A673 (cell line): ENCODE measurements at regions not wholly inside any gene's neighbourhood (a gene's known extent, or its start where the extent isn't known, plus 50 kb on each side); places are given as distances from the start of the nearest gene placed in this dataset.

Experiments
- BruUV-seq: library from RNA; stranded (reverse); fragments of 400-500 nt; replicated peaks from 2 replicates; lab custom pipeline; 2021; lab: Mats Ljungman, UMichigan
- CTCF ChIA-PET: fragments of 300-600 bp; sonication (Branson Sonifier 250); formaldehyde crosslinking; loops from one replicate; lab custom pipeline; 2022; ENCODE audit warnings: antibody characterized with exemption; lab: Charles Lee
- POLR2A ChIA-PET: fragments of 300-600 bp; sonication (Branson Sonifier 250); formaldehyde crosslinking; loops from one replicate; lab custom pipeline; 2022; ENCODE audit warnings: antibody characterized with exemption; ENCODE audit not compliant: low non-redundant PET; lab: Charles Lee
- DNase-seq: peaks from one replicate; pipeline ENCODE4 v3.0.0-alpha.2; 2015; ENCODE audit warnings: low spot score
- H3K27ac ChIP-seq: fragments of 200-600 bp; sonication (generic); 2 replicates; pipeline ENCODE4 v1.5.1; 2016; ENCODE audit warnings: mixed run types, low read depth, mild to moderate bottlenecking, mixed read lengths, antibody characterized with exemption, low read length; ENCODE audit not compliant: poor library complexity, severe bottlenecking
- H3K27me3 ChIP-seq: fragments of 200-600 bp; sonication (generic); replicated peaks from 2 replicates; pipeline ENCODE4 v1.6.1; 2017; ENCODE audit warnings: mixed run types, low read depth, mild to moderate bottlenecking, mixed read lengths, antibody characterized with exemption, low read length; ENCODE audit not compliant: insufficient read depth, poor library complexity
- H3K36me3 ChIP-seq: fragments of 200-600 bp; sonication (generic); 2 replicates; pipeline ENCODE4 v1.6.1; 2016; ENCODE audit warnings: mixed run types, mild to moderate bottlenecking, mixed read lengths, antibody characterized with exemption, low read length; ENCODE audit not compliant: insufficient read depth, poor library complexity, severe bottlenecking
- H3K4me1 ChIP-seq: fragments of 200-600 bp; sonication (generic); 2 replicates; pipeline ENCODE4 v1.6.1; 2017; ENCODE audit warnings: mixed run types, mild to moderate bottlenecking, mixed read lengths, antibody characterized with exemption, low read length; ENCODE audit not compliant: insufficient read depth, poor library complexity, severe bottlenecking
- H3K4me3 ChIP-seq: fragments of 200-600 bp; sonication (generic); 2 replicates; pipeline ENCODE4 v1.5.1; 2016; ENCODE audit warnings: low read depth, mixed run types, mild to moderate bottlenecking, mixed read lengths, low read length; ENCODE audit not compliant: poor library complexity, severe bottlenecking
- H3K9me3 ChIP-seq: fragments of 200-600 bp; sonication (generic); 2 replicates; pipeline ENCODE4 v1.6.1; 2016; ENCODE audit warnings: mixed run types, low read depth, mild to moderate bottlenecking, mixed read lengths, antibody characterized with exemption, low read length; ENCODE audit not compliant: poor library complexity, severe bottlenecking
- EZH2 ChIP-seq: fragments of 200-600 bp; sonication (generic); IDR thresholded peaks from 2 replicates; pipeline ENCODE4 v1.6.1; 2017; ENCODE audit warnings: borderline replicate concordance, low read depth, mild to moderate bottlenecking, mixed read lengths, antibody characterized with exemption, low read length; ENCODE audit not compliant: poor library complexity, severe bottlenecking
- intact Hi-C: fragments of 100-400 bp; cut with micrococcal nuclease; formaldehyde crosslinking; loops from one replicate; pipeline ENCODE4 v1.10.0; 2022; ENCODE audit not compliant: unreplicated experiment
- TF ChIP-seq, protein P1 (sequence below): fragments of 300-800, 200-600 bp; sonication (generic); conservative IDR thresholded peaks from 2 replicates; pipeline ENCODE4 v1.5.1; 2017; ENCODE audit warnings: low read depth, mild to moderate bottlenecking, antibody characterized with exemption, low read length, moderate library complexity, mixed read lengths

DNA sequence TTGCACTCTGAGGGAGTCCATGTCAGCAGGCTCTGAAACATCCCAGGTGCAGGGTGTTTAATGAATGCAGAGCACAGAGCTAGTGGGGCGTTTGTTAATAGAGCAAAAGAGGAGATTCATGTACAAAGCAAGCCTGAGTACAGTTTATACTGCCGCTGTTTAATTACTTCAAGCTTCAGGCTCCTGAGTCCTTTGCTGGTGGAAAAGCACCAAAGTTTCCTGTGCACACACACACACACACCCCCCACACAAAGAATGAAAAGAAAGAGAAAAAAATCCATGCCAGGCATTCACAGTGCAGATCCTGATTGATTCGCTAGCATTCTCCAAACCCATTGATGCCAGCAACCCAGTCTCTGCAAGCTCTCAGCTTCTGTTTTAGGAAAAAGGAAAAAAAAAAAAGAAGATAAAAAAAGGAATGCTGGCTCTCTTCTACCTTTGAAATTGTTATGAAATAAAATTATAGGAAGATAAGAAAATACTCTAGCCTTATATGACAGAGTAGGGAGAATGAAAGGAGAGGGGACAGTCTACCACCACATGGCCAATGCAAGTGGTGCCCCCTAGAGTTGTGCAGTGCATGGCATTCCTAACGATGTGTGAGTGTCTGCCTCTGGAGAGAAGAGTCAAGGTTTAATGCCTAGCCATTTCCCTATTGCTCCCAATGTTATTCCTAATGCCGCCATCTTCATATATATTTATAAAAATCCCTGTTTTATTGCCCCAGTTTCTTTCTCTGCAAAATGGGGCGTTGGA lies 216.5 kb downstream of the TMEM114 start:
- Histone ChIP-seq H3K36me3 (no peaks in the 10 kb centered on the region), H3K27me3 (no peaks in the 10 kb centered on the region), H3K27ac (no peak overlapping the region), H3K9me3 (no peaks in the 10 kb centered on the region), H3K4me3 (no peak overlapping the region), H3K4me1 (no peaks in the 10 kb centered on the region)
- intact Hi-C loops: no loop called here
- no peak for TF ChIP-seq EZH2
- TF ChIP-seq, protein P1, sequence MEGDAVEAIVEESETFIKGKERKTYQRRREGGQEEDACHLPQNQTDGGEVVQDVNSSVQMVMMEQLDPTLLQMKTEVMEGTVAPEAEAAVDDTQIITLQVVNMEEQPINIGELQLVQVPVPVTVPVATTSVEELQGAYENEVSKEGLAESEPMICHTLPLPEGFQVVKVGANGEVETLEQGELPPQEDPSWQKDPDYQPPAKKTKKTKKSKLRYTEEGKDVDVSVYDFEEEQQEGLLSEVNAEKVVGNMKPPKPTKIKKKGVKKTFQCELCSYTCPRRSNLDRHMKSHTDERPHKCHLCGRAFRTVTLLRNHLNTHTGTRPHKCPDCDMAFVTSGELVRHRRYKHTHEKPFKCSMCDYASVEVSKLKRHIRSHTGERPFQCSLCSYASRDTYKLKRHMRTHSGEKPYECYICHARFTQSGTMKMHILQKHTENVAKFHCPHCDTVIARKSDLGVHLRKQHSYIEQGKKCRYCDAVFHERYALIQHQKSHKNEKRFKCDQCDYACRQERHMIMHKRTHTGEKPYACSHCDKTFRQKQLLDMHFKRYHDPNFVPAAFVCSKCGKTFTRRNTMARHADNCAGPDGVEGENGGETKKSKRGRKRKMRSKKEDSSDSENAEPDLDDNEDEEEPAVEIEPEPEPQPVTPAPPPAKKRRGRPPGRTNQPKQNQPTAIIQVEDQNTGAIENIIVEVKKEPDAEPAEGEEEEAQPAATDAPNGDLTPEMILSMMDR: no peak
- no TSS peak for BruUV-seq
- ChIA-PET CTCF (no interaction called here), POLR2A (no interaction called here)
- no peak for DNase-seq

DNA sequence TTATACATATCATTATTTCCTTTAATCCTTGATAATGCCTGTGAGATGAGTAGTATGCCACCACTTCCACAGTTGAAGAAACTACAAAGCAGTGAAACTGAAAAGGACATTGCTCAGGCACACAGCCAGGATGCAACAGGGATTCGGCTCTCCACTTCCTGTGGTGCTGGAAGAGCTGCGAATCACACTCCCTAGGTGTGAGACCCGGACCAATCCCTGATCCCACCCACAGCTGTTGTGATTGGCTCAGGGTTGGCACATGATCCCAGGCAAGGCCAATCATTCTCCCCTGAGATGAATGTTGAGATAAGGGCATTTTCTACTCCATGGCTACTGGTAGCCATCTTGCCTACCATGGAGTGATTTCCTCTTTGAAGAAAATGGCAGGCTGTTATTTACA lies 218.2 kb downstream of the TMEM114 start:
- CTCF ChIA-PET: no interaction called here

DNA sequence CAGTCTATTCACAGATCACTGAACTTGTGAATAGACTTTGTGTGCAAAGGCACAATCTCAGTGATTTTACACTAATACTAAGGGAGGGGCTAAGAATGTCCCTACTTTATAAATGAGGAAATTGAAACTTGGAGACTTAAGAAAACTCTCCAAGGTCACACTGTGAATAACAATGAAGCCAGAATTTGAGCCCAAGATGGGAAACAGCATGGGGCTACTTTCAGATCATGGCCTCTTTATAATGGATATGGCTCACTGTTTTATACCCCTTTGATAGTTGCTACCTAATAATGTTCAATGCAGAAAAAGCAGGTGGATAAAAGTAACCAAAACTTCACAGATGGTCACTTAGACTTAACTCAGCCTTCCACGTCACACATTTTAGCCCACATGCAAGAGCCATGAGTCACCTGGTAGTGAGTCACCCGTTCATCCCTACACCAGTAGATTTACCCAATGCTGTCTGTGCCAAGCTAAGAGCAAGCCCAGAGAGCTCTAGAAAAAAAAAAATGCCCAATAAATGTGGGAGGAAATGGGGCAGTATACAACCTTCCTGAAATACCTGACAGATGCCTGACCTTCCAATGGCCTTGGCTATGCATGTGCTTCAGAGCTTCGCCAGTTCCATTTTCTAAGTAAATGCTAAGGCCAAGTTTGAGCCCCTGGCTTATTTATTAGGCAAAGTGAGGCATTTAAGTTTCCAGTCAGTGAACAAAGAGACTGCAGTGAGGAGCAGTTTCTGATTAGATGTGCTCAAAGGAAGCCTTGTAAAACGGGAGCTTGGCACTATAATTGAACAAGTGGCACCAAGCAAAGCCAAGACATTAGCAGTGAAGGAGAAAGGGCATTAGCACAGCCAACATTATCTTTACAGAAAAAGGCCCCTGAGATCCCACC lies 219.7 kb downstream of the TMEM114 start:
- H3K36me3 ChIP-seq: no peaks in the 10 kb centered on the region
- H3K27ac ChIP-seq: no peak overlapping the region
- BruUV-seq: no TSS peak
- no peaks in the 10 kb centered on the region for H3K27me3 ChIP-seq
- intact Hi-C loops: no loop called here
- peak; percentile 3 for DNase-seq
- CTCF ChIA-PET: no interaction called here
- POLR2A ChIA-PET: no interaction called here
- TF ChIP-seq EZH2: no peak
- TF ChIP-seq, protein P1: no peak
- no peaks in the 10 kb centered on the region for H3K9me3 ChIP-seq
- H3K4me3 ChIP-seq: no peak overlapping the region
- H3K4me1 ChIP-seq: no peaks in the 10 kb centered on the region

More for the DNA sequence above, 218.2 kb downstream of the TMEM114 start:
- no peak for DNase-seq
- H3K4me1 ChIP-seq: no peaks in the 10 kb centered on the region
- TF ChIP-seq EZH2: no peak
- TF ChIP-seq, protein P1: no peak
- no peaks in the 10 kb centered on the region for H3K36me3 ChIP-seq
- H3K4me3 ChIP-seq: no peak overlapping the region
- POLR2A ChIA-PET: no interaction called here
- intact Hi-C loops: no loop called here
- H3K27me3 ChIP-seq: no peaks in the 10 kb centered on the region
- no peak overlapping the region for H3K27ac ChIP-seq
- H3K9me3 ChIP-seq: no peaks in the 10 kb centered on the region
- BruUV-seq: no TSS peak
